NCI-H524 (cell line): ENCODE measurements at regions not wholly inside any gene's neighbourhood (a gene's known extent, or its start where the extent isn't known, plus 50 kb on each side); places are given as distances from the start of the nearest gene placed in this dataset.

Experiments used
- DNase-seq, 2 experiments: peaks; one replicate each; lab custom pipeline; 2025; lab: John Stamatoyannopoulos, UW

GRCh38 chr5:125560476-125561225 is 814.2 kb upstream of the ZNF608 start:
- DNase-seq = no peak

DNA sequence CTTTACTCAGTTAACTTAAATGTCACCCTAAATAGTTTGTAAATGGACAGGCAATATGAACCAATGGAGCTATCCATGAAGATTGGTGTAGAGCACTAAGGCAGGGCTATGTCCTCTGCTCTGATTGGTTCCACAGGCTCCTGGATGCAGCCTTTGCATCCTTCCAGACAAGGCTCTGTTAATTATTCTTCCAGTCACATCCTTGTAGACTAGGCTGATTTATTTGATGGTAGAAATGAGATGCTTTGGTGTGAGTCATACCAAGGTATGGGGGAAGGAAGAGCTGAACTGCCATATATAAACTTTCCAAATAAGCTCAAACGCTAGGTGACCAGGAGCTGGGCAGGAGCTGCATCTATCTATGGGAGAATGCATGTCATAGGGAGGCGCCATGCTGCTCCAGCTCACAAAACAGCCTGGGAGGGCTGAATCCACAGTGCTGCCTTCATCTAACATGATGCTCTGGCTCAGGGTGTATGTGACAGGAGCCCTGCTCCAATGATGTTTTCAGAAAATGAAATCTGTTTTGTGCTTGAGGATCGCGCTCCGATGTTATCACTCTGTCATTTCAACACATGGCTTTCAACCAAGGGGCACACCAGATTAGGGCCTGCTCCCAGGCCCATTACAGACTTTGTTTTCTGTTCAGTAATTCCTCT is 818.0 kb upstream of the ZNF608 start:
- DNase-seq = no peak

DNA sequence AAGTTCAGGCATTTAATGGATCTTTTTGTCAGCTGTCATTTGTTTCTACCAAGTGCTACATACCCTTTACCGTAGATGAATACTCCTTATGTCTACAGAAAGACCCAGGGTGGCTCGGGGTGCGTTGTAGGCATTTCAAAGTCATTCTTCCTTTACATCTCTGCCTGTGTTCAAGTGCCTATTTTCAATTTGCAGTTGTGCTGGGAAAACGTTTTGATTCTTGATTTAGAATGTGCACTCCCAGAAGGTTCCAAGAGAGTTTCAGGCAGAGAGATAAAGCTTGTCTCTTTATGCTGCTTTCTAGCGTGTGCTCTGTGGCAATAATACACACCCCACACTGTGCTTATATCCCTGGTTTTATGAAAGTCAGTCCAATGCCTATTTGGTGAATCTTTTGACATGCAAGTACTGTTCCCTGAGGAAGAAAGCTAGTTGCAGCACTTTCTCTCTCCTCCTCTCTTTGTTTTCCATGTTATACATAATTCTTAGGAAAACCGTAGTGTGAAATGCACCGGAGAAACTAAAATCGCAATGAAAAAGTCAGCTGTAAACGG is 828.1 kb upstream of the ZNF608 start:
- DNase-seq = no peak

DNA sequence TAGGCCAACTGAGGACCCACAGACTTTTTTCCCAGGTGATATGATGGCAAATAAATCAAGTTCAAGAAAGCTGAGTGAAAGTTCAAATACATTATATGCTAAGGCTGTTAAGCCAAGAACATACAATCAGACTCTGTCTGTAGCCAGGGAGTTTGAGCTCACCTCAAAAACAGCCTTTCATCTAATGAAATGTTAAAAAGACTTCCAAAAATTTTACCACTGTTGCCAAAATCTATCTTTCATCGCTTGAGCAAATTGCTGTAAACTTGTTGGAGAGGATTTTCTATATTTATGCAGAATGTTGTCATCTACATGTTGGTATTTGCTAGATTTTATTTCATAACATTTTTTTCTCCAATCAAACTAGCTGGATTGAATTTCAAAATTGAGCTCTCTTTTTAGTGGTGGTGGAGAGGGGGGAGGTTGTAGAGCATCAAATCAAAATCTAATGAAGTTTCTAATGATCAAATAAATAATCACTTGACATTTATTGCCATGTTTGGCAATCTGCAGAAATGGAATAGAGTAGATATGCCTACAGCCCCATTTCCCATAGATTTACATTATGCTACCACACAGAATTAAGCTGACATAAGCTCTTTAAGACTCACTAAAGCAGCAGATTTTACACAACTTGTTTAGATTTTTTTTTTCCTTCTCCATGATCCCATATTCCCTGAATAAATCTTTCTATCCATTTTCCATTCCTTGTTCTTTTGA is 828.9 kb upstream of the ZNF608 start:
- peak in 1 of 2 experiments; percentile 45 for DNase-seq

- peak; percentile 70 to 80 for DNase-seq
Observed at GRCh38 chr5:125575891-125576505, 829.6 kb upstream of the ZNF608 start.

- no peak for DNase-seq
Observed at GRCh38 chr5:125576822-125577221, 830.4 kb upstream of the ZNF608 start.

DNA sequence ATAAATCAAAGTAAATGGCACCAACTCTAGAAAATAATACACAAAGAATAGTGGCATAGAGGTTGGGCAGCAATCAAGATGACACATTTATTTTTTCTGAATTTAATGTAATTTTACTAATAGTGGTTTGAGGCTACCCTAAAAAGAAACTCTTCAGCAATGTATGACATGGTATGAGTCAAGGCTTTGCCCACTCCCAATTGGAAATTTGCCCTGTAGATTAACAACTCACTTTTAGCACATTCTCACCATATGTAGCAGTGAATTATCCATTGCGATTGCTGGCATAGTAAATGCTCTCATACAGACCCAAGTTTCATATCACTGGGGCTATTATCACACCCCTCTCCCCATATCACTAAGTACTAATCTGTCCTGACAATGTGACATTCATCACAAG is 832.1 kb upstream of the ZNF608 start:
- no peak for DNase-seq

GRCh38 chr5:125579182-125579581 is 832.7 kb upstream of the ZNF608 start:
- DNase-seq = no peak

- DNase-seq = no peak
Observed at GRCh38 chr5:125581311-125581710, 834.9 kb upstream of the ZNF608 start.

DNA sequence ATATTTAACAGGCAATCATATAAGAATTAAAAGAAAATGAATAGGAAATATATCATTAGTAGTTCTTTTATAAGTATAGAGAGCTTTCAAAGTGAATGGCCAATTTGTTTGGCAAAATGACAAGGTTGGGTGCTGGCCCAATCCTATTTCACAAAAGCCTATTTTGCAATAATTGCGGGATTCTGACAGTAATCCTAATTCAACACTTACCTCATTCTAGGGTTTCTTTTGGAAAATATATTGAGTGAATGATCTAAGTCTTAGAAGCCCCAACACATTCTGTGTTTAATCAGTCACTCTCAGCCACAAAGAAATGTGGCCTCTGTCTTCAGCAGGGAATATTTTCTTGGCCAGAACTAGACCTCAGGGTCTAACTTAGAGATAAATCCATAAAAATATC is 835.9 kb upstream of the ZNF608 start:
- DNase-seq = no peak

- DNase-seq = no peak
Observed at GRCh38 chr5:125583321-125584139, 837.1 kb upstream of the ZNF608 start.

DNA sequence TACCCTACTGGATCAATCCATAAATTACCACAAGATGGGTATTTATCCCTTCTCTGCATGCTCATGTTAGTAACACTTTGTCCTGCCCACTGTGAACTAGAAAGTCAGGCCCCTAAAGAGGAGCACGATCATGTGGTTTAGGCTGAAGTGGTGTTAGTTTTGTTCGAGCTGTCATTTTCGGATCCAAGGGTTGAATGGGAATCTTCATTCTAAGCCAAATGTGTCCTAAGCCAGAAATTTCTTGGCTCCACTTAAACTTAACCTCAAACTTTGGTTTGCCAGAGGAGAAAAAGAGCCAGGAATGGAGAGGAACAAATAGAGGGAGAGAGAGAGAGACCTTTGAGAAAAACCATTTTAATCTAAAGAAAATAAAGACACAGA is 837.7 kb upstream of the ZNF608 start:
- DNase-seq = no peak

DNA sequence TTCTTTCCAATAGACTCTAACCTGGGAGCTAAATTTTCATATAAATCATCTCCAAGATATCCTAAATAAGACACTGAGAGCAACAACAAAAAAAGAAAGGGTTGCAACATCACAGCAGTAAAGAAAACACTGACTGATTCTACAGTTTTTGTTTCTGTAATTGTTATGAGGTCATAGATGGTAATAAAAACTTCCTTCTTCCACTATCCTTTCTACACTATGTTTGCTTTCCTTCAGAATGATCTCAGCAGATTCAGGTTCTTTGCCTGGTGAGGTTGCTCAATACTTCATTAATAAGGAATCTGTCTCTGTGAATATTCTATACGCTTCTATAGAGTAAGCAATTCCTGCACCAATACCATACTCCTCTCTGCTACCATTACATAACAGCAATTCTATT is 835.6 kb upstream of the GRAMD2B start:
- no peak for DNase-seq

GRCh38 chr5:125592856-125593255 is 830.4 kb upstream of the GRAMD2B start:
- DNase-seq = no peak

DNA sequence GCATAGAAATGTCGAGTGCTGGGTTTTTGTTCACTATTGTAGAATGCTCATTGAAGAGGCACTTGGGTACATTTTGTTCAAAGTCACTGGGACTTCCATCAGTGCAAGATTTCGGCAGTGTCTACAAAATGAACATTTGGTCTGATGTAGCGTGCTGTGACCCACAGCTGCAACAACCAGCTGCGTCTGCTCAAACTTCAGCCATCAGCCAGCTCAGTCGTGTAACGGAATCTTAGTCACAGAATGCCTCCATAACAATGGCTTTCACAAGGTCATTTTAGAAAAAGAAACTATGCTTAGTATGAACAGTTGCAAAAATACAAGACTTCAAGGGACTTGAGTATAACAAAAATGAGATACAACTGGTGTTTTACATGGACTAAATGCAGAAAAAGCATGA is 828.1 kb upstream of the GRAMD2B start:
- no peak for DNase-seq

DNA sequence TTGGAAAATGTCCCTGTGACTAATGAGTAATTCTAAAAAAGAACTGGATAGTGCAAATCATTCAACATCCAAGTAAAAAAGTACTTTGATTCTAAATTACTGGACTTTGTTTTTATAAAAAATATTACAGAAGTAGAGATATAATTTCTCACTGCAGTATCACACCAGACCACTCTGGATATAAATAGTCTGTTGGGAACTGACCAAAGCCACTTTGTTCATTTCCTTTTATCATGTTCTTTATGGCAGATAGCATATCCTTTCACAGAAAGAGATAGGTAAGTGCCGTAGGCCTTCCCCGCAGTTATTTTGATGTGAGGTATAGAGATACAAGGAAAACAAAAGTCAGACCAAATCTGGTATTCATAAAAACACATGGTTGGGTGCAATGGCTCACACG is 827.4 kb upstream of the GRAMD2B start:
- no peak for DNase-seq

DNA sequence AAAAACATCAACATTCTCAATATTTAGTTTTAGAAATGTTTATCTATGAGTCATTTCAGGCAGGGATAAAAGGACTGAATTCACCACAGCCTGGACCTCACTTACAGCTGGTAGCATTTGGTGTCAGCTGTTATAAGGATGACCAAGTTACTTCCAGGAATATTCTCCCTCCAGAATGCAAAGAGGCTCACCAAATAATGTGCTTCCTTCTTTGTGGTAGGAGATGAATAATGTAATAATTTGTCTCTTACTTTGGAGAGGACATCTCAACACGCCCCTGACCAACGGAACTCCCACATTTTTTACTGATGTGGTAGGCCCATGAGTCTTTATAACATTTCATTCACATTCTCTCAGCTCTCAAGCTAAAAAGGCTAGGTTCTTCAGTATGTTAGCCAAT is 825.9 kb upstream of the GRAMD2B start:
- DNase-seq = no peak

DNA sequence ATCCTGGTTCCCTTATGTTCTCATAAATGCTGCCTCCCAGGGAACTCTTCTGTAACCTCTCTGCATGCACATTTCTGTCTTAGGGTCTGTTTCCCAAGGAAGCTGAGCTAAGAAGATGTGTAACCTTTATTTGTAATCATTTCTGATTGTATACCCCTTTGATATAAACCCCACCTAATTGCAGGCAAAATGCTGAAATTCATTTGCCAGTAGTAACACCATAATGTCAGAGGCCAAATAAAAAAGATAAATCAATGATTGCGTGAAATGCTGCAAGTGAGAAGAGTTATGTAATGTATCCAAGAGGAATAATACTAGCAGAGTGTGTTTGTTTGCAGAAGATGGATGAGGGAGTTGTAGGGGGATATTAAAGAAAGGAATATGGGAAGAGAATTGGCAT is 822.6 kb upstream of the GRAMD2B start:
- no peak for DNase-seq

GRCh38 chr5:125602184-125602583 is 821.0 kb upstream of the GRAMD2B start:
- DNase-seq = no peak

DNA sequence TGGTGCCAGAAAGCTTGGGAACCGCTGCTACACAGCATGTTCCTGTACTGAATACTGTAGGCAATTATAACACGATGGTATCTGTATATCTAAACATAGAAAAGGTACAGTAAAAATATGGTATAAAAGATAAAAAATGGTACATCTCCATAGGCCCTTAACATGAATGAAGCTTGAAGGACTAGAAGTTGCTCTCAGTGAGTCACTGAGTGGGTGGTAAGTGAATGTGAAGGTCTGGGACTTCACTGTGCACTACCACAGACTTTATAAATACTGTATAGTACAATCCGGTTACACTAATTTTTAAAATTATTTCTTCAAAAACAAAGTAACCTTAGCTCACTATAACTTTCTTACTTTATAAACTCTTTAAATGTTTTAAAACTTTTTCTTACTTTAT is 819.9 kb upstream of the GRAMD2B start:
- DNase-seq = no peak

DNA sequence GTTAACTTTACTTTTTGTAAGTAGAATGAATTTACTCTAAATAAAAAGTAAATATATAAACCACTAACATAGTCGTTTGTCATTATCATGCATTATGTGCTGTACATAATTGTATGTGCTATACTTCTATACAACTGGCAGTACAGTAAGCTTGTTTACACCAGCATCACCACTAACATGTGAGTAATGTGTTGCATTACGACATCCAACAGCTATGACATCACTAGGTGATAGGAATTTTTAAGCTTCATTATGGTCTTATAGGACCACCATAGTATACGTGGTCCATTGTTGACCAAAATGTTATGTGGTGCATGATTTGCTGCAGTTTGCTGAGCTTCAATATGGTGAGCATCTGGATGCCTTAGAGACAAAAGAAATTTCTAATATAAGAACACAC is 819.1 kb upstream of the GRAMD2B start:
- no peak for DNase-seq

DNA sequence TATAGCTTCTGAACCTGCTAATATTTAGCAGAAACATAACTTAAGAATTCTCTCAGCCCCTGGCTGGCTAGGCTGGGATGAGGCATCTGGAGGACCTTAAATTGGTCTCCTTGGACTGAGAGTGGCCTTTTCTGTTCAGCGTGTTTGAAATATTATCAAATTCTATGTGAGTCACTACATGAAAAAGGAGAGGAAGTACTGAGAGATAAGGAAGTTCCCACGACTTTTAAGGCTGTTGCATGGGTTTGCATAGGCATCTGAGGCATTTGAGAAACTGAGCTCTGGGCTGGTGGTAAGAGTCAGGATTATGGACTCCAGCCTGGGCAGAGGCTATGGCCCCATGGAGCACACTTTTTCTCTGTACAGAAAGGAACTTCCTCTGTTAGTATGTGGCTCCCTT is 816.2 kb upstream of the GRAMD2B start:
- no peak for DNase-seq
